Keratinocyte (primary cell): ENCODE measurements at regions not wholly inside any gene's neighbourhood (a gene's known extent, or its start where the extent isn't known, plus 50 kb on each side); places are given as distances from the start of the nearest gene placed in this dataset.

Experiments
- CTCF ChIP-seq, 3 experiments: IDR thresholded peaks in 1 of 3; conservative IDR thresholded peaks in 1 of 3; optimal IDR thresholded peaks in 1 of 3; 2 replicates in 2 of 3; 3 replicates in 1 of 3; pipeline versions ENCODE3 to v1.5.1; 2011; ENCODE audit warnings: low read length in 3 of 3, mild to moderate bottlenecking in 3 of 3, moderate library complexity in 2 of 3, control low read depth in 1 of 3, inconsistent platforms in 1 of 3; ENCODE audit not compliant: insufficient read depth in 2 of 3; ENCODE audit errors: extremely low read depth in 1 of 3
- EZH2 ChIP-seq: IDR thresholded peaks from one replicate; pipeline ENCODE4 v1.6.1; 2012; ENCODE audit warnings: inconsistent platforms, mild to moderate bottlenecking, low read length, moderate library complexity

- TF ChIP-seq CTCF (optimal IDR thresholded peaks at IDR 0.05 in 1 of 3, IDR thresholded peaks at IDR 0.05 in 1 of 3, conservative IDR thresholded peaks at IDR 0.05 in 1 of 3; ENCODE audit: extremely low read depth in 1 of 3, insufficient read depth in 2 of 3, low read length in 3 of 3) = no peak
- TF ChIP-seq EZH2 = no peak
These were observed 226.6 kb upstream of the AGAP1 start for GRCh38 chr2:235267251-235267650.
